ENCODE measurements at regions not wholly inside any gene's neighbourhood (a gene's known extent, or its start where the extent isn't known, plus 50 kb on each side); places are given as distances from the start of the nearest gene placed in this dataset.

- H3K27me3 ChIP-seq (ENCODE audit: insufficient read depth, low read length, poor library complexity, severe bottlenecking) = no peaks in the 10 kb centered on the region
These were observed 180.8 kb downstream of the PLPPR4 start for GRCh38 chr1:99445071-99445470.

GRCh38 chr1:99445486-99445885 lies 181.2 kb downstream of the PLPPR4 start:
- TF ChIP-seq CTCF (conservative IDR thresholded peaks at IDR 0.05; ENCODE audit: low read length) (no peak), EZH2phosphoT487 (IDR thresholded peaks at IDR 0.05; ENCODE audit: borderline replicate concordance) (no peak)
- Histone ChIP-seq H3K4me3 (ENCODE audit: low read length, poor library complexity, severe bottlenecking) (no peak overlapping the region), H3K27me3 (ENCODE audit: insufficient read depth, low read length, poor library complexity, severe bottlenecking) (no peaks in the 10 kb centered on the region), H4K20me1 (ENCODE audit: insufficient read depth, low read length, poor library complexity, severe bottlenecking) (no peaks in the 10 kb centered on the region), H3K9me2 (replicated peaks; ENCODE audit: low read depth, low read length) (no peaks in the 10 kb centered on the region), H3F3A (ENCODE audit: low read depth) (no peaks in the 10 kb centered on the region; the same call in 1 of the 2 replicates), H3K9ac (ENCODE audit: low read depth, low read length, poor library complexity, severe bottlenecking) (no peak overlapping the region), H3K36me3 (ENCODE audit: insufficient read depth, low read length) (no peaks in the 10 kb centered on the region), H3K4me1 (ENCODE audit: insufficient read depth, low read length, poor library complexity, severe bottlenecking) (peaks cover 23% of the 10 kb centered on the region), H3K9me3 (ENCODE audit: insufficient read depth, low read depth, low read length) (no peaks in the 10 kb centered on the region), H2AFZ (ENCODE audit: low read length) (no peak overlapping the region), H3K79me2 (ENCODE audit: insufficient read depth, low read length) (no peaks in the 10 kb centered on the region), H3K4me2 (ENCODE audit: low read depth, low read length, poor library complexity, severe bottlenecking) (no peak overlapping the region)

More at GRCh38 chr1:99445071-99445470, 180.8 kb downstream of the PLPPR4 start:
- Histone ChIP-seq H3F3A (ENCODE audit: low read depth) (no peaks in the 10 kb centered on the region; the same call in 1 of the 2 replicates), H3K4me2 (ENCODE audit: low read depth, low read length, poor library complexity, severe bottlenecking) (no peak overlapping the region), H3K9ac (ENCODE audit: low read depth, low read length, poor library complexity, severe bottlenecking) (no peak overlapping the region), H3K36me3 (ENCODE audit: insufficient read depth, low read length) (no peaks in the 10 kb centered on the region), H3K4me3 (ENCODE audit: low read length, poor library complexity, severe bottlenecking) (no peak overlapping the region), H3K9me3 (ENCODE audit: insufficient read depth, low read depth, low read length) (no peaks in the 10 kb centered on the region), H3K79me2 (ENCODE audit: insufficient read depth, low read length) (no peaks in the 10 kb centered on the region), H3K9me2 (replicated peaks; ENCODE audit: low read depth, low read length) (no peaks in the 10 kb centered on the region), H4K20me1 (ENCODE audit: insufficient read depth, low read length, poor library complexity, severe bottlenecking) (no peaks in the 10 kb centered on the region), H3K4me1 (ENCODE audit: insufficient read depth, low read length, poor library complexity, severe bottlenecking) (peaks cover 23% of the 10 kb centered on the region), H2AFZ (ENCODE audit: low read length) (no peak overlapping the region)
- TF ChIP-seq EZH2phosphoT487 (IDR thresholded peaks at IDR 0.05; ENCODE audit: borderline replicate concordance) = no peak
- TF ChIP-seq CTCF (conservative IDR thresholded peaks at IDR 0.05; ENCODE audit: low read length) = no peak

- Histone ChIP-seq H3K4me3 (ENCODE audit: low read length, poor library complexity, severe bottlenecking) (no peak overlapping the region), H3K36me3 (ENCODE audit: insufficient read depth, low read length) (no peaks in the 10 kb centered on the region), H3K79me2 (ENCODE audit: insufficient read depth, low read length) (no peaks in the 10 kb centered on the region), H3K27me3 (ENCODE audit: insufficient read depth, low read length, poor library complexity, severe bottlenecking) (no peaks in the 10 kb centered on the region), H3F3A (ENCODE audit: low read depth) (no peaks in the 10 kb centered on the region), H4K20me1 (ENCODE audit: insufficient read depth, low read length, poor library complexity, severe bottlenecking) (no peaks in the 10 kb centered on the region), H3K9ac (ENCODE audit: low read depth, low read length, poor library complexity, severe bottlenecking) (no peak overlapping the region), H2AFZ (ENCODE audit: low read length) (no peak overlapping the region), H3K4me2 (ENCODE audit: low read depth, low read length, poor library complexity, severe bottlenecking) (no peak overlapping the region), H3K4me1 (ENCODE audit: insufficient read depth, low read length, poor library complexity, severe bottlenecking) (peaks cover 12% of the 10 kb centered on the region), H3K9me3 (ENCODE audit: insufficient read depth, low read depth, low read length) (no peaks in the 10 kb centered on the region), H3K9me2 (replicated peaks; ENCODE audit: low read depth, low read length) (no peaks in the 10 kb centered on the region)
- TF ChIP-seq EZH2phosphoT487 (IDR thresholded peaks at IDR 0.05; ENCODE audit: borderline replicate concordance) = no peak
These were observed 183.4 kb downstream of the PLPPR4 start for GRCh38 chr1:99447721-99448120.

- H3K4me2 ChIP-seq (ENCODE audit: low read depth, low read length, poor library complexity, severe bottlenecking) = no peak overlapping the region
- no peaks in the 10 kb centered on the region for H3K9me2 ChIP-seq (replicated peaks; ENCODE audit: low read depth, low read length)
- peaks cover 16% of the 10 kb centered on the region for H3K4me1 ChIP-seq (ENCODE audit: insufficient read depth, low read length, poor library complexity, severe bottlenecking)
- no peaks in the 10 kb centered on the region for H3F3A ChIP-seq (ENCODE audit: low read depth)
- no peaks in the 10 kb centered on the region for H3K9me3 ChIP-seq (ENCODE audit: insufficient read depth, low read depth, low read length)
- H3K4me3 ChIP-seq (ENCODE audit: low read length, poor library complexity, severe bottlenecking) = no peak overlapping the region
- H3K9ac ChIP-seq (ENCODE audit: low read depth, low read length, poor library complexity, severe bottlenecking) = no peak overlapping the region
- TF ChIP-seq EZH2phosphoT487 (IDR thresholded peaks at IDR 0.05; ENCODE audit: borderline replicate concordance) (no peak), CTCF (conservative IDR thresholded peaks at IDR 0.05; ENCODE audit: low read length) (no peak)
- H3K36me3 ChIP-seq (ENCODE audit: insufficient read depth, low read length) = no peaks in the 10 kb centered on the region
- H4K20me1 ChIP-seq (ENCODE audit: insufficient read depth, low read length, poor library complexity, severe bottlenecking) = no peaks in the 10 kb centered on the region
- no peaks in the 10 kb centered on the region for H3K27me3 ChIP-seq (ENCODE audit: insufficient read depth, low read length, poor library complexity, severe bottlenecking)
- H3K79me2 ChIP-seq (ENCODE audit: insufficient read depth, low read length) = no peaks in the 10 kb centered on the region
- no peak overlapping the region for H2AFZ ChIP-seq (ENCODE audit: low read length)
These were observed 190.2 kb upstream of the PALMD start for GRCh38 chr1:99455760-99456159.
